Mesodermal cell (in vitro differentiated cells): ENCODE measurements at regions not wholly inside any gene's neighbourhood (a gene's known extent, or its start where the extent isn't known, plus 50 kb on each side); places are given as distances from the start of the nearest gene placed in this dataset.

Source experiments
- H3K27ac ChIP-seq: 2 replicates; pipeline ENCODE4 v1.7.0; 2013; ENCODE audit warnings: mild to moderate bottlenecking, low read depth, low read length, moderate library complexity; ENCODE audit not compliant: severe bottlenecking
- H3K36me3 ChIP-seq: 2 replicates; pipeline ENCODE4 v1.7.1; 2013; ENCODE audit warnings: mild to moderate bottlenecking, low read length, moderate library complexity; ENCODE audit not compliant: control insufficient read depth, insufficient read depth
- H3K4me1 ChIP-seq: one replicate; pipeline ENCODE4 v1.7.1; 2013; ENCODE audit warnings: mild to moderate bottlenecking, low read length; ENCODE audit not compliant: insufficient read depth, control insufficient read depth, poor library complexity, severe bottlenecking
- H3K4me3 ChIP-seq: 2 replicates; pipeline ENCODE4 v1.7.0; 2013; ENCODE audit warnings: low read length, control low read depth, mild to moderate bottlenecking; ENCODE audit not compliant: insufficient read depth, poor library complexity, severe bottlenecking; ENCODE audit errors: extremely low read depth
- H3K9me3 ChIP-seq: 2 replicates; pipeline ENCODE4 v1.7.1; 2013; ENCODE audit warnings: mild to moderate bottlenecking, low read length, moderate library complexity; ENCODE audit not compliant: control insufficient read depth
- WGBS, 2 experiments: methylation state at CpG; one replicate each; pipeline ENCODE4 v1.1.5; 2013; ENCODE audit warnings: missing lambda C conversion rate in 2 of 2; ENCODE audit not compliant: insufficient coverage in 2 of 2; 5-methylcytosine and 5-hydroxymethylcytosine counted together

- 66 to 74% methylated on average over 3 of the region's 4 CpGs for WGBS, 2 experiments
- no peaks in the 10 kb centered on the region for H3K36me3 ChIP-seq
- H3K27ac ChIP-seq: no peak overlapping the region
Measured at GRCh38 chr12:53816360-53817020, 64.7 kb upstream of the CISTR start.

GRCh38 chr12:53817021-53817389, 65.2 kb upstream of the CISTR start:
- H3K27ac ChIP-seq: no peak overlapping the region
- H3K9me3 ChIP-seq: no peaks in the 10 kb centered on the region
- no peaks in the 10 kb centered on the region for H3K4me1 ChIP-seq
- no peaks in the 10 kb centered on the region for H3K36me3 ChIP-seq
- H3K4me3 ChIP-seq: no peak overlapping the region

More at GRCh38 chr12:53816360-53817020, 64.7 kb upstream of the CISTR start:
- no peaks in the 10 kb centered on the region for H3K4me1 ChIP-seq
- H3K9me3 ChIP-seq: no peaks in the 10 kb centered on the region
- H3K4me3 ChIP-seq: no peak overlapping the region

GRCh38 chr12:53820514-53821306, 68.9 kb upstream of the CISTR start:
- no peak overlapping the region for H3K27ac ChIP-seq
- no peak overlapping the region for H3K4me3 ChIP-seq
- no peaks in the 10 kb centered on the region for H3K4me1 ChIP-seq
- H3K9me3 ChIP-seq: no peaks in the 10 kb centered on the region
- H3K36me3 ChIP-seq: no peaks in the 10 kb centered on the region
- WGBS, 2 experiments: 40 to 69% methylated on average over 1 to 2 of the region's 3 CpGs

- no peak overlapping the region for H3K27ac ChIP-seq
- 68 to 71% methylated on average over 5 to 6 of the region's 9 CpGs for WGBS, 2 experiments
- H3K4me3 ChIP-seq: no peak overlapping the region
- H3K36me3 ChIP-seq: no peaks in the 10 kb centered on the region
- H3K9me3 ChIP-seq: no peaks in the 10 kb centered on the region
- peaks cover 4% of the 10 kb centered on the region for H3K4me1 ChIP-seq
Measured at GRCh38 chr12:53824001-53824712, 72.4 kb upstream of the CISTR start.

- H3K36me3 ChIP-seq: no peaks in the 10 kb centered on the region
- H3K9me3 ChIP-seq: no peaks in the 10 kb centered on the region
- H3K4me1 ChIP-seq: peaks cover 4% of the 10 kb centered on the region
- H3K27ac ChIP-seq: no peak overlapping the region
- no peak overlapping the region for H3K4me3 ChIP-seq
- 74 to 79% methylated on average over 4 to 5 of the region's 8 CpGs for WGBS, 2 experiments
Measured at GRCh38 chr12:53825246-53826081, 73.7 kb upstream of the CISTR start.

- Histone ChIP-seq H3K4me3 (no peak overlapping the region), H3K36me3 (no peaks in the 10 kb centered on the region), H3K9me3 (no peaks in the 10 kb centered on the region), H3K27ac (no peak overlapping the region), H3K4me1 (peaks cover 4% of the 10 kb centered on the region)
Measured at GRCh38 chr12:53827306-53827705, 75.5 kb upstream of the CISTR start.

GRCh38 chr12:53828598-53828997, 76.8 kb upstream of the CISTR start:
- Histone ChIP-seq H3K9me3 (no peaks in the 10 kb centered on the region), H3K27ac (no peak overlapping the region), H3K4me3 (no peak overlapping the region), H3K36me3 (no peaks in the 10 kb centered on the region), H3K4me1 (peaks cover 4% of the 10 kb centered on the region)
- 60 to 91% methylated on average over 1 of the region's 2 CpGs for WGBS, 2 experiments

- no peaks in the 10 kb centered on the region for H3K36me3 ChIP-seq
- no CpG with 5 or more reads among the region's 3 CpGs for WGBS, 2 experiments
- H3K27ac ChIP-seq: no peak overlapping the region
- no peaks in the 10 kb centered on the region for H3K9me3 ChIP-seq
- no peak overlapping the region for H3K4me3 ChIP-seq
- H3K4me1 ChIP-seq: peaks cover 4% of the 10 kb centered on the region
Measured at GRCh38 chr12:53829130-53829819, 77.5 kb upstream of the CISTR start.

- Histone ChIP-seq H3K4me3 (no peak overlapping the region), H3K4me1 (peaks cover 4% of the 10 kb centered on the region), H3K9me3 (no peaks in the 10 kb centered on the region), H3K27ac (no peak overlapping the region), H3K36me3 (no peaks in the 10 kb centered on the region)
- WGBS, 2 experiments: 83 to 84% methylated on average over 1 to 4 of the region's 5 CpGs
Measured at GRCh38 chr12:53830631-53831030, 78.9 kb upstream of the CISTR start.

GRCh38 chr12:53836119-53836655, 84.4 kb upstream of the CISTR start:
- no peaks in the 10 kb centered on the region for H3K36me3 ChIP-seq
- no peak overlapping the region for H3K4me3 ChIP-seq
- no peak overlapping the region for H3K27ac ChIP-seq
- no peaks in the 10 kb centered on the region for H3K4me1 ChIP-seq
- H3K9me3 ChIP-seq: no peaks in the 10 kb centered on the region
- WGBS, 2 experiments: 80% methylated on average over 1 of the region's 5 CpGs; no CpG with 5 or more reads in 1 of the 2 experiments
